T-cell (primary cell): ENCODE measurements at regions not wholly inside any gene's neighbourhood (a gene's known extent, or its start where the extent isn't known, plus 50 kb on each side); places are given as distances from the start of the nearest gene placed in this dataset.
A peak's percentile ranks its signal among the peaks of the same experiment; 100 is the strongest.

Experiments used
- ATAC-seq, 4 experiments: fragments of 200-7000 bp in 3 of 4; fragments of 150-1000 bp in 1 of 4; cut with Tn5 transposase; replicated peaks in 1 of 4; 1 replicate in 3 of 4; 2 replicates in 1 of 4; pipeline ENCODE4 v1.10.0; 2021; ENCODE audit warnings: moderate library complexity in 3 of 4, mild to moderate bottlenecking in 2 of 4, moderate number of reproducible peaks in 1 of 4
- CTCF ChIA-PET, 2 donors: fragments of 300-600 bp; sonication (Branson Sonifier 250); formaldehyde crosslinking; loops; one replicate each; lab custom pipeline; 2022; ENCODE audit warnings: antibody characterized with exemption in 2 of 2; lab: Charles Lee
- POLR2A ChIA-PET, 2 donors: fragments of 300-600 bp; sonication (Branson Sonifier 250); formaldehyde crosslinking; loops; one replicate each; lab custom pipeline; 2022; ENCODE audit warnings: antibody characterized with exemption in 2 of 2; lab: Charles Lee
- DNase-seq, 35 experiments: peaks; one replicate each; pipeline versions ENCODE4 v3.0.0 to v3.0.0-alpha.2; 2013 to 2023
- H3K27ac ChIP-seq: one replicate; pipeline ENCODE4 v1.5.1; 2013; ENCODE audit warnings: low read length
- H3K27me3 ChIP-seq, 2 experiments: replicated peaks in 1 of 2; 1 replicate in 1 of 2; 2 replicates in 1 of 2; pipeline versions ENCODE4 v1.6.1 to v1.7.0; 2013; ENCODE audit warnings: low read length in 1 of 2, mixed read lengths in 1 of 2; ENCODE audit not compliant: control insufficient read depth in 2 of 2, insufficient read depth in 2 of 2; ENCODE audit errors: extremely low read depth in 1 of 2
- H3K36me3 ChIP-seq, 2 donors: 1 replicate in 1 of 2; 2 replicates in 1 of 2; pipeline versions ENCODE4 v1.6.1 to v1.7.0; 2013; ENCODE audit warnings: low read length in 1 of 2; ENCODE audit not compliant: control insufficient read depth in 2 of 2, insufficient read depth in 1 of 2; ENCODE audit errors: extremely low read depth in 1 of 2
- H3K4me1 ChIP-seq, 2 experiments: 1 replicate in 1 of 2; 2 replicates in 1 of 2; pipeline versions ENCODE4 v1.6.1 to v1.7.0; 2013; ENCODE audit warnings: low read length in 2 of 2, mixed read lengths in 1 of 2; ENCODE audit not compliant: insufficient read depth in 2 of 2, control insufficient read depth in 1 of 2; ENCODE audit errors: extremely low read depth in 1 of 2
- H3K4me3 ChIP-seq, 2 donors: 1 replicate in 1 of 2; 2 replicates in 1 of 2; pipeline versions ENCODE4 v1.5.1 to v1.7.0; 2013; ENCODE audit warnings: mild to moderate bottlenecking in 2 of 2, low read length in 1 of 2, moderate library complexity in 1 of 2; ENCODE audit not compliant: control insufficient read depth in 1 of 2; ENCODE audit errors: extremely low read depth in 1 of 2
- H3K9me3 ChIP-seq: 2 replicates; pipeline ENCODE4 v1.7.0; 2013
- H3K27ac Mint-ChIP-seq, 2 donors: one replicate each; pipeline ENCODE4 v1.8.0; 2020 to 2021; ENCODE audit warnings: mild to moderate bottlenecking in 2 of 2, mixed read lengths in 2 of 2
- H3K27me3 Mint-ChIP-seq, 2 donors: one replicate each; pipeline ENCODE4 v1.8.0; 2021 to 2022; ENCODE audit warnings: mixed read lengths in 2 of 2
- H3K36me3 Mint-ChIP-seq: one replicate; pipeline ENCODE4 v1.8.0; 2021; ENCODE audit warnings: mixed read lengths
- H3K4me1 Mint-ChIP-seq, 3 donors: one replicate each; pipeline ENCODE4 v1.8.0; 2020 to 2022; ENCODE audit warnings: mixed read lengths in 3 of 3, mild to moderate bottlenecking in 1 of 3
- H3K4me3 Mint-ChIP-seq, 3 donors: one replicate each; pipeline ENCODE4 v1.8.0; 2020 to 2022; ENCODE audit warnings: mild to moderate bottlenecking in 3 of 3, mixed read lengths in 3 of 3, moderate library complexity in 3 of 3
- H3K9me3 Mint-ChIP-seq, 3 donors: one replicate each; pipeline ENCODE4 v1.8.0; 2020 to 2022; ENCODE audit warnings: mixed read lengths in 3 of 3
- WGBS: methylation state at CpG from one replicate; pipeline ENCODE4 v1.1.5; 2013; ENCODE audit warnings: missing lambda C conversion rate; ENCODE audit not compliant: insufficient coverage; 5-methylcytosine and 5-hydroxymethylcytosine counted together

GRCh38 chr1:87190402-87190801 is 138.3 kb upstream of the LMO4 start:
- Histone ChIP-seq H3K4me3 (no peak overlapping the region), H3K27me3 (no peaks in the 10 kb centered on the region), H3K9me3 (no peaks in the 10 kb centered on the region), H3K27ac (no peak overlapping the region), H3K36me3 (no peaks in the 10 kb centered on the region), H3K4me1 (no peaks in the 10 kb centered on the region)
- DNase-seq (no peak), ATAC-seq (no peak)
- no peak overlapping the region for H3K4me3 Mint-ChIP-seq
- no peaks in the 10 kb centered on the region for H3K4me1 Mint-ChIP-seq
- H3K27ac Mint-ChIP-seq = no peak overlapping the region
- whole genome bisulfite sequencing = 71% methylated on average over 2 of the region's 2 CpGs
- CTCF ChIA-PET = no interaction called here
- H3K36me3 Mint-ChIP-seq = no peaks in the 10 kb centered on the region
- peaks cover 13 to 15% of the 10 kb centered on the region in 2 donors for H3K27me3 Mint-ChIP-seq
- POLR2A ChIA-PET = no interaction called here
- peaks cover 4 to 7% (median 6%) of the 10 kb centered on the region in 3 donors for H3K9me3 Mint-ChIP-seq

GRCh38 chr1:87191646-87192045 is 137.0 kb upstream of the LMO4 start:
- H3K27me3 Mint-ChIP-seq = peaks cover 11 to 13% of the 10 kb centered on the region in 2 donors
- POLR2A ChIA-PET = no interaction called here
- Histone ChIP-seq H3K27me3 (no peaks in the 10 kb centered on the region), H3K36me3 (no peaks in the 10 kb centered on the region), H3K4me1 (no peaks in the 10 kb centered on the region), H3K27ac (no peak overlapping the region), H3K4me3 (no peak overlapping the region), H3K9me3 (no peaks in the 10 kb centered on the region)
- no CpG with 5 or more reads among the region's 2 CpGs for WGBS
- peaks cover 4 to 13% (median 7%) of the 10 kb centered on the region in 3 donors for H3K9me3 Mint-ChIP-seq
- H3K4me1 Mint-ChIP-seq = no peaks in the 10 kb centered on the region
- no peak overlapping the region for H3K4me3 Mint-ChIP-seq
- DNase-seq (no peak), ATAC-seq (no peak)
- CTCF ChIA-PET = no interaction called here
- H3K27ac Mint-ChIP-seq = peak overlapping the region in 1 of 2 donors; percentile 5
- H3K36me3 Mint-ChIP-seq = no peaks in the 10 kb centered on the region

GRCh38 chr1:87194271-87194774 is 134.4 kb upstream of the LMO4 start:
- POLR2A ChIA-PET = no interaction called here
- Histone ChIP-seq H3K9me3 (no peaks in the 10 kb centered on the region), H3K4me1 (no peaks in the 10 kb centered on the region)

GRCh38 chr1:87194856-87195255 is 133.8 kb upstream of the LMO4 start:
- Histone ChIP-seq H3K9me3 (no peaks in the 10 kb centered on the region), H3K4me3 (no peak overlapping the region), H3K27ac (no peak overlapping the region), H3K36me3 (no peaks in the 10 kb centered on the region), H3K27me3 (no peaks in the 10 kb centered on the region), H3K4me1 (no peaks in the 10 kb centered on the region)
- ChIA-PET CTCF (no interaction called here), POLR2A (no interaction called here)
- DNase-seq = no peak
- ATAC-seq = no peak
- Mint-ChIP-seq H3K36me3 (no peaks in the 10 kb centered on the region), H3K27me3 (peaks cover 14 to 24% of the 10 kb centered on the region in 2 donors), H3K9me3 (peaks cover 4 to 13% (median 7%) of the 10 kb centered on the region in 3 donors), H3K4me1 (no peaks in the 10 kb centered on the region), H3K4me3 (no peak overlapping the region), H3K27ac (no peak overlapping the region)

More at GRCh38 chr1:87194271-87194774, 134.4 kb upstream of the LMO4 start:
- ATAC-seq (no peak), DNase-seq (no peak)
- Mint-ChIP-seq H3K36me3 (no peaks in the 10 kb centered on the region), H3K4me1 (no peaks in the 10 kb centered on the region), H3K27me3 (peaks cover 11 to 19% of the 10 kb centered on the region in 2 donors), H3K27ac (no peak overlapping the region), H3K4me3 (no peak overlapping the region), H3K9me3 (peaks cover 4 to 13% (median 7%) of the 10 kb centered on the region in 3 donors)
- Histone ChIP-seq H3K27ac (no peak overlapping the region), H3K27me3 (no peaks in the 10 kb centered on the region), H3K36me3 (no peaks in the 10 kb centered on the region), H3K4me3 (no peak overlapping the region)
- CTCF ChIA-PET = no interaction called here
- no CpG with 5 or more reads among the region's 1 CpG for WGBS

GRCh38 chr1:87196110-87196827 is 132.4 kb upstream of the LMO4 start:
- Histone ChIP-seq H3K4me1 (no peaks in the 10 kb centered on the region), H3K27ac (no peak overlapping the region), H3K9me3 (no peaks in the 10 kb centered on the region), H3K36me3 (no peaks in the 10 kb centered on the region), H3K27me3 (peaks cover 0 to 8% of the 10 kb centered on the region in 2 experiments), H3K4me3 (no peak overlapping the region)
- DNase-seq (no peak), ATAC-seq (no peak)
- Mint-ChIP-seq H3K4me1 (no peaks in the 10 kb centered on the region), H3K27me3 (peaks cover 21 to 35% of the 10 kb centered on the region in 2 donors), H3K9me3 (peaks cover 4 to 13% (median 7%) of the 10 kb centered on the region in 3 donors), H3K27ac (no peak overlapping the region), H3K4me3 (no peak overlapping the region), H3K36me3 (no peaks in the 10 kb centered on the region)
- POLR2A ChIA-PET = no interaction called here
- CTCF ChIA-PET = no interaction called here
- no CpG with 5 or more reads among the region's 7 CpGs for WGBS

GRCh38 chr1:87197156-87197555 is 131.5 kb upstream of the LMO4 start:
- POLR2A ChIA-PET = no interaction called here
- Histone ChIP-seq H3K36me3 (no peaks in the 10 kb centered on the region), H3K27me3 (peaks cover 0 to 11% of the 10 kb centered on the region in 2 experiments), H3K4me1 (no peaks in the 10 kb centered on the region), H3K4me3 (no peak overlapping the region), H3K9me3 (no peaks in the 10 kb centered on the region), H3K27ac (no peak overlapping the region)
- H3K9me3 Mint-ChIP-seq = peaks cover 4 to 13% (median 7%) of the 10 kb centered on the region in 3 donors
- peaks cover 0 to under 1% (median under 1%) of the 10 kb centered on the region in 3 donors for H3K4me1 Mint-ChIP-seq
- WGBS = 100% methylated on average over 1 of the region's 2 CpGs
- CTCF ChIA-PET = no interaction called here
- H3K27ac Mint-ChIP-seq = no peak overlapping the region
- H3K36me3 Mint-ChIP-seq = no peaks in the 10 kb centered on the region
- ATAC-seq (no peak), DNase-seq (no peak)
- peaks cover 22 to 34% of the 10 kb centered on the region in 2 donors for H3K27me3 Mint-ChIP-seq
- no peak overlapping the region for H3K4me3 Mint-ChIP-seq
